Osteoblast (primary cell): ENCODE measurements at regions not wholly inside any gene's neighbourhood (a gene's known extent, or its start where the extent isn't known, plus 50 kb on each side); places are given as distances from the start of the nearest gene placed in this dataset.

Experiments used
- DNase-seq: peaks from one replicate; pipeline ENCODE4 v3.0.0; 2011; ENCODE audit warnings: low spot score, mixed read lengths; ENCODE audit not compliant: insufficient read length; ENCODE audit errors: missing footprints
- H2AFZ ChIP-seq: 2 replicates; pipeline ENCODE4 v1.6.0; 2011; ENCODE audit warnings: mild to moderate bottlenecking, low read length
- H3K27ac ChIP-seq: 2 replicates; pipeline ENCODE4 v1.5.1; 2011; ENCODE audit warnings: mild to moderate bottlenecking, low read depth, low read length, moderate library complexity
- H3K27me3 ChIP-seq: 2 replicates; pipeline ENCODE4 v1.6.0; 2012; ENCODE audit warnings: mild to moderate bottlenecking, control low read depth, inconsistent platforms, low read length, moderate library complexity; ENCODE audit not compliant: insufficient read depth
- H3K36me3 ChIP-seq: 2 replicates; pipeline ENCODE4 v1.5.1; 2011; ENCODE audit warnings: mild to moderate bottlenecking, low read length, control low read depth, moderate library complexity; ENCODE audit not compliant: insufficient read depth
- H3K4me1 ChIP-seq: 2 replicates; pipeline ENCODE4 v1.5.1; 2011; ENCODE audit warnings: mild to moderate bottlenecking, low read length, control low read depth, moderate library complexity; ENCODE audit not compliant: insufficient read depth
- H3K4me2 ChIP-seq: 2 replicates; pipeline ENCODE4 v1.6.0; 2011; ENCODE audit warnings: mild to moderate bottlenecking, low read length; ENCODE audit not compliant: insufficient read depth
- H3K4me3 ChIP-seq: fragments of 200-600 bp; sonication (generic); 3 replicates; pipeline ENCODE4 v1.5.1; 2012; ENCODE audit warnings: mild to moderate bottlenecking, low read length, inconsistent platforms; ENCODE audit not compliant: insufficient read depth
- H3K79me2 ChIP-seq: 2 replicates; pipeline ENCODE4 v1.6.0; 2012; ENCODE audit warnings: mild to moderate bottlenecking, low read length, control low read depth, inconsistent platforms; ENCODE audit not compliant: insufficient read depth
- H3K9me3 ChIP-seq: 2 replicates; pipeline ENCODE4 v1.5.1; 2011; ENCODE audit warnings: low read depth, low read length, control low read depth
- H4K20me1 ChIP-seq: 2 replicates; pipeline ENCODE4 v1.6.0; 2012; ENCODE audit warnings: mild to moderate bottlenecking, low read length, control low read depth; ENCODE audit not compliant: insufficient read depth
- CTCF ChIP-seq: IDR thresholded peaks from 2 replicates; pipeline ENCODE4 v1.5.1; 2011; ENCODE audit warnings: mild to moderate bottlenecking, low read depth, low read length, moderate library complexity; ENCODE audit errors: extremely low read depth

GRCh38 chr6:138677538-138677937, 96.0 kb upstream of the CCDC28A start:
- no peak overlapping the region for H3K4me2 ChIP-seq
- H3K9me3 ChIP-seq, result no peaks in the 10 kb centered on the region
- peaks cover 21% of the 10 kb centered on the region for H3K4me1 ChIP-seq
- H3K79me2 ChIP-seq, result peaks cover 47% of the 10 kb centered on the region
- H3K36me3 ChIP-seq, result no peaks in the 10 kb centered on the region
- TF ChIP-seq CTCF, result no peak
- H3K4me3 ChIP-seq, result no peak overlapping the region
- H2AFZ ChIP-seq, result peak overlapping the region; percentile 77
- peak overlapping the region; percentile 32 for H3K27ac ChIP-seq
- H4K20me1 ChIP-seq, result no peaks in the 10 kb centered on the region
- H3K27me3 ChIP-seq, result no peaks in the 10 kb centered on the region
- DNase-seq, result no peak

- DNase-seq, result no peak
- Histone ChIP-seq H4K20me1 (no peaks in the 10 kb centered on the region), H3K9me3 (no peaks in the 10 kb centered on the region), H3K36me3 (no peaks in the 10 kb centered on the region), H3K4me3 (no peak overlapping the region), H3K27me3 (no peaks in the 10 kb centered on the region), H3K27ac (no peak overlapping the region), H3K79me2 (peaks cover 47% of the 10 kb centered on the region), H3K4me2 (no peak overlapping the region), H3K4me1 (peaks cover 22% of the 10 kb centered on the region), H2AFZ (no peak overlapping the region)
- TF ChIP-seq CTCF, result no peak
Measured at GRCh38 chr6:138678168-138678567, 95.4 kb upstream of the CCDC28A start.

- Histone ChIP-seq H3K27me3 (no peaks in the 10 kb centered on the region), H3K36me3 (no peaks in the 10 kb centered on the region), H3K27ac (peak overlapping the region; percentile 41), H3K4me2 (peak overlapping the region; percentile 73), H3K79me2 (peaks cover 39% of the 10 kb centered on the region), H3K9me3 (no peaks in the 10 kb centered on the region), H2AFZ (peak overlapping the region; percentile 80), H3K4me1 (peaks cover 23% of the 10 kb centered on the region), H3K4me3 (peak overlapping the region; percentile 29), H4K20me1 (no peaks in the 10 kb centered on the region)
- no peak for DNase-seq
- TF ChIP-seq CTCF, result no peak
Measured at GRCh38 chr6:138680085-138680484, 93.5 kb upstream of the CCDC28A start.

- no peaks in the 10 kb centered on the region for H3K36me3 ChIP-seq
- no peak overlapping the region for H3K4me3 ChIP-seq
- peaks cover 41% of the 10 kb centered on the region for H3K79me2 ChIP-seq
- no peaks in the 10 kb centered on the region for H4K20me1 ChIP-seq
- H2AFZ ChIP-seq, result no peak overlapping the region
- H3K4me1 ChIP-seq, result peaks cover 23% of the 10 kb centered on the region
- H3K27me3 ChIP-seq, result no peaks in the 10 kb centered on the region
- H3K27ac ChIP-seq, result no peak overlapping the region
- H3K4me2 ChIP-seq, result no peak overlapping the region
- DNase-seq, result no peak
- TF ChIP-seq CTCF, result no peak
- no peaks in the 10 kb centered on the region for H3K9me3 ChIP-seq
Measured at GRCh38 chr6:138681627-138682026, 91.9 kb upstream of the CCDC28A start.
